ENCODE measurements at regions not wholly inside any gene's neighbourhood (a gene's known extent, or its start where the extent isn't known, plus 50 kb on each side); places are given as distances from the start of the nearest gene placed in this dataset.

GRCh38 chr2:22198381-22199283 is 1074.9 kb downstream of the TDRD15 start:
- TF ChIP-seq CTCF (IDR thresholded peaks at IDR 0.05) = no peak

GRCh38 chr2:22199994-22200393 is 1076.2 kb downstream of the TDRD15 start:
- TF ChIP-seq CTCF (IDR thresholded peaks at IDR 0.05) = no peak

GRCh38 chr2:22209545-22209944 is 1085.8 kb downstream of the TDRD15 start:
- TF ChIP-seq CTCF (IDR thresholded peaks at IDR 0.05) = no peak

- TF ChIP-seq CTCF (IDR thresholded peaks at IDR 0.05) = no peak
Observed at GRCh38 chr2:22213237-22213636, 1089.5 kb downstream of the TDRD15 start.

GRCh38 chr2:22215517-22215916 is 1091.7 kb downstream of the TDRD15 start:
- TF ChIP-seq CTCF (IDR thresholded peaks at IDR 0.05) = no peak

GRCh38 chr2:22217881-22218280 is 1094.1 kb downstream of the TDRD15 start:
- no peak for TF ChIP-seq CTCF (IDR thresholded peaks at IDR 0.05)

- TF ChIP-seq CTCF (IDR thresholded peaks at IDR 0.05) = no peak
Observed at GRCh38 chr2:22221006-22221405, 1097.2 kb downstream of the TDRD15 start.

All from LNCAP (cell line).